Effector memory CD8-positive, alpha-beta T cell (primary cell): ENCODE measurements at regions not wholly inside any gene's neighbourhood (a gene's known extent, or its start where the extent isn't known, plus 50 kb on each side); places are given as distances from the start of the nearest gene placed in this dataset.

Experiments used
- ATAC-seq: fragments of 150-1000 bp; cut with Tn5 transposase; replicated peaks from 2 replicates; pipeline ENCODE4 v1.10.0; 2021; ENCODE audit warnings: mild to moderate bottlenecking, moderate library complexity
- DNase-seq, 3 experiments: peaks; one replicate each; pipeline ENCODE4 v3.0.0; 2021
- H3K27ac Mint-ChIP-seq, 2 donors: one replicate each; pipeline ENCODE4 v1.8.0; 2022; ENCODE audit warnings: mild to moderate bottlenecking in 2 of 2, mixed read lengths in 2 of 2, moderate library complexity in 2 of 2
- H3K27me3 Mint-ChIP-seq, 2 donors: one replicate each; pipeline ENCODE4 v1.8.0; 2022; ENCODE audit warnings: mixed read lengths in 2 of 2
- H3K36me3 Mint-ChIP-seq: one replicate; pipeline ENCODE4 v1.8.0; 2022; ENCODE audit warnings: mild to moderate bottlenecking, moderate library complexity, mixed read lengths; ENCODE audit not compliant: insufficient read depth
- H3K4me1 Mint-ChIP-seq, 2 donors: one replicate each; pipeline ENCODE4 v1.8.0; 2022; ENCODE audit warnings: low read depth in 2 of 2, mixed read lengths in 2 of 2
- H3K4me3 Mint-ChIP-seq, 2 donors: one replicate each; pipeline ENCODE4 v1.8.0; 2022; ENCODE audit warnings: mild to moderate bottlenecking in 2 of 2, mixed read lengths in 2 of 2, moderate library complexity in 2 of 2
- H3K9me3 Mint-ChIP-seq, 2 donors: one replicate each; pipeline ENCODE4 v1.8.0; 2022; ENCODE audit warnings: mixed read lengths in 2 of 2

- Mint-ChIP-seq H3K27me3 (no peaks in the 10 kb centered on the region), H3K4me3 (no peak overlapping the region), H3K27ac (no peak overlapping the region), H3K9me3 (peaks cover 0 to 2% of the 10 kb centered on the region in 2 donors), H3K36me3 (peaks cover 3% of the 10 kb centered on the region), H3K4me1 (no peaks in the 10 kb centered on the region)
- no peak for ATAC-seq
- no peak for DNase-seq
Measured at GRCh38 chr15:25230442-25230841, 208.4 kb downstream of the UBE3A start.

- ATAC-seq (no peak), DNase-seq (no peak)
- peaks cover 0 to 2% of the 10 kb centered on the region in 2 donors for H3K9me3 Mint-ChIP-seq
- no peaks in the 10 kb centered on the region for H3K4me1 Mint-ChIP-seq
- H3K36me3 Mint-ChIP-seq, result peaks cover 3% of the 10 kb centered on the region
- no peaks in the 10 kb centered on the region for H3K27me3 Mint-ChIP-seq
- no peak overlapping the region for H3K4me3 Mint-ChIP-seq
- H3K27ac Mint-ChIP-seq, result no peak overlapping the region
Measured at GRCh38 chr15:25233766-25234350, 205.0 kb downstream of the UBE3A start.

- DNase-seq (no peak), ATAC-seq (no peak)
- Mint-ChIP-seq H3K4me3 (no peak overlapping the region), H3K9me3 (peaks cover 0 to 2% of the 10 kb centered on the region in 2 donors), H3K36me3 (peaks cover 3% of the 10 kb centered on the region), H3K27ac (no peak overlapping the region), H3K4me1 (no peaks in the 10 kb centered on the region), H3K27me3 (no peaks in the 10 kb centered on the region)
Measured at GRCh38 chr15:25234831-25235230, 204.0 kb downstream of the UBE3A start.

GRCh38 chr15:25235391-25235790, 203.4 kb downstream of the UBE3A start:
- Mint-ChIP-seq H3K4me1 (no peaks in the 10 kb centered on the region), H3K27ac (no peak overlapping the region), H3K27me3 (no peaks in the 10 kb centered on the region), H3K9me3 (no peaks in the 10 kb centered on the region), H3K4me3 (no peak overlapping the region), H3K36me3 (peaks cover under 1% of the 10 kb centered on the region)
- no peak for DNase-seq
- no peak for ATAC-seq

GRCh38 chr15:25236143-25236860, 202.5 kb downstream of the UBE3A start:
- no peaks in the 10 kb centered on the region for H3K4me1 Mint-ChIP-seq
- H3K27ac Mint-ChIP-seq, result no peak overlapping the region
- no peaks in the 10 kb centered on the region for H3K9me3 Mint-ChIP-seq
- no peak for ATAC-seq
- no peaks in the 10 kb centered on the region for H3K27me3 Mint-ChIP-seq
- no peaks in the 10 kb centered on the region for H3K36me3 Mint-ChIP-seq
- DNase-seq, result no peak
- no peak overlapping the region for H3K4me3 Mint-ChIP-seq

- no peak overlapping the region for H3K4me3 Mint-ChIP-seq
- no peak for DNase-seq
- no peak for ATAC-seq
- H3K36me3 Mint-ChIP-seq, result no peaks in the 10 kb centered on the region
- no peaks in the 10 kb centered on the region for H3K9me3 Mint-ChIP-seq
- H3K27ac Mint-ChIP-seq, result no peak overlapping the region
- no peaks in the 10 kb centered on the region for H3K27me3 Mint-ChIP-seq
- H3K4me1 Mint-ChIP-seq, result no peaks in the 10 kb centered on the region
Measured at GRCh38 chr15:25236861-25237155, 202.0 kb downstream of the UBE3A start.

- Mint-ChIP-seq H3K36me3 (no peaks in the 10 kb centered on the region), H3K27me3 (no peaks in the 10 kb centered on the region), H3K4me1 (no peaks in the 10 kb centered on the region), H3K9me3 (no peaks in the 10 kb centered on the region), H3K27ac (no peak overlapping the region), H3K4me3 (no peak overlapping the region)
- DNase-seq (no peak), ATAC-seq (no peak)
Measured at GRCh38 chr15:25237291-25237978, 201.4 kb downstream of the UBE3A start.

- Mint-ChIP-seq H3K9me3 (peaks cover 0 to under 1% of the 10 kb centered on the region in 2 donors), H3K36me3 (no peaks in the 10 kb centered on the region)
- ATAC-seq, result no peak
Measured at GRCh38 chr15:25238126-25238525, 200.7 kb downstream of the UBE3A start.

GRCh38 chr15:25238716-25239470, 199.9 kb downstream of the UBE3A start:
- no peak overlapping the region for H3K4me3 Mint-ChIP-seq
- H3K27ac Mint-ChIP-seq, result no peak overlapping the region
- ATAC-seq (no peak), DNase-seq (no peak)
- no peaks in the 10 kb centered on the region for H3K36me3 Mint-ChIP-seq
- no peaks in the 10 kb centered on the region for H3K4me1 Mint-ChIP-seq
- H3K9me3 Mint-ChIP-seq, result peaks cover 0 to 8% of the 10 kb centered on the region in 2 donors
- no peaks in the 10 kb centered on the region for H3K27me3 Mint-ChIP-seq

More at GRCh38 chr15:25238126-25238525, 200.7 kb downstream of the UBE3A start:
- Mint-ChIP-seq H3K27me3 (no peaks in the 10 kb centered on the region), H3K4me3 (no peak overlapping the region), H3K4me1 (no peaks in the 10 kb centered on the region), H3K27ac (no peak overlapping the region)
- DNase-seq, result no peak

- ATAC-seq (no peak), DNase-seq (no peak)
- Mint-ChIP-seq H3K9me3 (peaks cover 0 to 10% of the 10 kb centered on the region in 2 donors), H3K27ac (no peak overlapping the region), H3K4me3 (no peak overlapping the region), H3K27me3 (no peaks in the 10 kb centered on the region), H3K36me3 (no peaks in the 10 kb centered on the region), H3K4me1 (no peaks in the 10 kb centered on the region)
Measured at GRCh38 chr15:25239471-25240345, 199.1 kb downstream of the UBE3A start.

- DNase-seq (no peak), ATAC-seq (no peak)
- Mint-ChIP-seq H3K36me3 (no peaks in the 10 kb centered on the region), H3K27ac (no peak overlapping the region), H3K27me3 (no peaks in the 10 kb centered on the region), H3K4me1 (no peaks in the 10 kb centered on the region), H3K9me3 (peaks cover 0 to 10% of the 10 kb centered on the region in 2 donors), H3K4me3 (no peak overlapping the region)
Measured at GRCh38 chr15:25240461-25241021, 198.3 kb downstream of the UBE3A start.

GRCh38 chr15:25241241-25241801, 197.5 kb downstream of the UBE3A start:
- DNase-seq (no peak), ATAC-seq (no peak)
- H3K4me3 Mint-ChIP-seq, result no peak overlapping the region
- no peaks in the 10 kb centered on the region for H3K27me3 Mint-ChIP-seq
- H3K9me3 Mint-ChIP-seq, result peaks cover 0 to 10% of the 10 kb centered on the region in 2 donors
- H3K4me1 Mint-ChIP-seq, result no peaks in the 10 kb centered on the region
- H3K36me3 Mint-ChIP-seq, result no peaks in the 10 kb centered on the region
- H3K27ac Mint-ChIP-seq, result no peak overlapping the region
